Transverse colon (tissue), 3 donors: ENCODE measurements at regions not wholly inside any gene's neighbourhood (a gene's known extent, or its start where the extent isn't known, plus 50 kb on each side); places are given as distances from the start of the nearest gene placed in this dataset.

Experiments used
- POLR2A ChIP-seq: fragments of 450-650 bp; IDR thresholded peaks from one replicate; pipeline ENCODE4 v1.6.1; 2016; ENCODE audit warnings: antibody characterized with exemption, mild to moderate bottlenecking, moderate library complexity
- TF ChIP-seq, protein P1 (sequence below), 5 experiments: fragments of 200-600 bp in 3 of 5; fragments of 450-650 bp in 2 of 5; sonication (generic) in 3 of 5; IDR thresholded peaks; 1 replicate in 2 of 5; 2 replicates in 3 of 5; pipeline ENCODE4 v1.5.1; 2016 to 2017; ENCODE audit warnings: antibody characterized with exemption in 5 of 5, inconsistent platforms in 3 of 5, mild to moderate bottlenecking in 2 of 5, moderate library complexity in 1 of 5

DNA sequence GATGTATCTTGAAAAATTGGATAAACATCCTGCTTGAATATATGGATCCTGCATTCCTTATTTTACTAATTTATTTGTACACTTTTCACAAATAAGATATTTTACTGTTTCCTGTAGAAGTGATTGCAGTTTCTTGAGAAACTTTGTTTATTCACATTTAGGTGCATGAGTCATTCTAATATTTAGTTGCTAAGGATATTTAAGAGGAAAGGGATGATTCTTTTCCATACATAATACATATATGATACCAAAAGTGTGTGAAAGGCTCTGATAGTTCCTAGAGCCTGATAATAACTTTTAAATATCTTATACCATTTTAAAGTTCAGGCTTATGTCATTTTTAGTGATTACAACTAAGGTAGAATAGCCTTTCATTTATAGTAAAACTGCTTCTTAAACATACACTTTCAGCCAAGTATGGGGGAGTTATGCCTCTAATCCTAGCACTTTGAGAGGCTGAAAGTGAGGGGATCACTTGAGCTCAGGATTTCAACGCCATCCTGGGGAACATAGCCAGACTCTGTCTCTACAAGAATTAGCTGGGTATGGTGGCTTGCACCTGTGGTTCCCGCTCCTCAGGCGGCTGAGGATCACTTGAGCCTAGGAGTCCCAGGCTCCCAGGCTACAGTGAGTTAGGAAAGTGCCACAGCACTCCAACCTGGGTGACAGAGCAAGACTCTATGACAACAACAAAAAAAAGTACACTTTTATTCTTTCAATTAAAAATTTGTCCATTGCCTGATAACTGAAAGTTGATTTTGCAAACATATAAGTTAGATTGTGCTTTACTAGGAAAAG is 262.6 kb upstream of the LRIG3 start:
- TF ChIP-seq, protein P1, sequence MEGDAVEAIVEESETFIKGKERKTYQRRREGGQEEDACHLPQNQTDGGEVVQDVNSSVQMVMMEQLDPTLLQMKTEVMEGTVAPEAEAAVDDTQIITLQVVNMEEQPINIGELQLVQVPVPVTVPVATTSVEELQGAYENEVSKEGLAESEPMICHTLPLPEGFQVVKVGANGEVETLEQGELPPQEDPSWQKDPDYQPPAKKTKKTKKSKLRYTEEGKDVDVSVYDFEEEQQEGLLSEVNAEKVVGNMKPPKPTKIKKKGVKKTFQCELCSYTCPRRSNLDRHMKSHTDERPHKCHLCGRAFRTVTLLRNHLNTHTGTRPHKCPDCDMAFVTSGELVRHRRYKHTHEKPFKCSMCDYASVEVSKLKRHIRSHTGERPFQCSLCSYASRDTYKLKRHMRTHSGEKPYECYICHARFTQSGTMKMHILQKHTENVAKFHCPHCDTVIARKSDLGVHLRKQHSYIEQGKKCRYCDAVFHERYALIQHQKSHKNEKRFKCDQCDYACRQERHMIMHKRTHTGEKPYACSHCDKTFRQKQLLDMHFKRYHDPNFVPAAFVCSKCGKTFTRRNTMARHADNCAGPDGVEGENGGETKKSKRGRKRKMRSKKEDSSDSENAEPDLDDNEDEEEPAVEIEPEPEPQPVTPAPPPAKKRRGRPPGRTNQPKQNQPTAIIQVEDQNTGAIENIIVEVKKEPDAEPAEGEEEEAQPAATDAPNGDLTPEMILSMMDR (IDR thresholded peaks at IDR 0.05): no peak
- TF ChIP-seq POLR2A: no peak
